Lower lobe of right lung (tissue), 2 donors: ENCODE measurements at regions not wholly inside any gene's neighbourhood (a gene's known extent, or its start where the extent isn't known, plus 50 kb on each side); places are given as distances from the start of the nearest gene placed in this dataset.

ENCODE experiments used
- ATAC-seq, 2 donors: fragments of 200-7000 bp; cut with Tn5 transposase; one replicate each; pipeline ENCODE4 v1.9.1; 2020 to 2022; ENCODE audit warnings: mild to moderate bottlenecking in 2 of 2, moderate library complexity in 2 of 2
- DNase-seq: peaks from one replicate; pipeline ENCODE4 v3.0.0-alpha.2; 2020
- H3K27ac ChIP-seq: fragments of 200-600 bp; one replicate; pipeline ENCODE4 v1.8.0; 2022
- H3K27me3 ChIP-seq: fragments of 200-600 bp; one replicate; pipeline ENCODE4 v1.8.0; 2022; ENCODE audit warnings: low read depth
- H3K36me3 ChIP-seq: fragments of 200-600 bp; one replicate; pipeline ENCODE4 v1.8.0; 2022; ENCODE audit warnings: mild to moderate bottlenecking
- H3K4me1 ChIP-seq: fragments of 200-600 bp; one replicate; pipeline ENCODE4 v1.8.0; 2022
- H3K4me3 ChIP-seq: fragments of 200-600 bp; one replicate; pipeline ENCODE4 v1.8.0; 2022; ENCODE audit warnings: mild to moderate bottlenecking
- H3K9me3 ChIP-seq: fragments of 200-600 bp; one replicate; pipeline ENCODE4 v1.8.0; 2022
- intact Hi-C: fragments of 100-400 bp; cut with DNase I; formaldehyde crosslinking; loops from one replicate; pipeline ENCODE4 v1.11.0; 2022
- TF ChIP-seq, protein P1 (sequence below): fragments of 200-600 bp; IDR thresholded peaks from one replicate; pipeline ENCODE4 v1.8.0; 2022; ENCODE audit warnings: antibody characterized with exemption, mild to moderate bottlenecking
- donor health status: DM: no; HTN: yes; CAD: no; lungs with severe emphysema.

DNA sequence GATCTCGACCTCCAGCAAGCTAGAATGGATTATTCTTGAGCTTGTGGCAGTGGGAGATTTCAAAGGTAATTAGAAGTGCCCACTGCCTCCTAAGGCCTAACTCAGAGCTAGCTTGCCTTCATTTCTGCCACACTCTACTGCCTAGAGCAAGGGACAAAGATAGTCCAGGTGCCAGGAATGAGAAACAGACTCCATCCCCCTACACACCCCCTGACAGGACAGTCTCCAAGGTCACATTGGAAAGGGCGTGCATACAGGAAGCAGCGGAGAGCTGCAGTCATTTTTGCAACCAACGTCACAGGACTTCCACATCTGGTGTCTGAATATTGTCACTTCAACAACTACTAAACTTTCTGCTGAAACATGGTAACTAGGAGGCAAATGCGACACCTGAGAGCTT lies 101.0 kb upstream of the SH3BP4 start:
- H3K4me3 ChIP-seq = no peak overlapping the region
- H3K27ac ChIP-seq = no peak overlapping the region
- H3K4me1 ChIP-seq = no peaks in the 10 kb centered on the region
- TF ChIP-seq, protein P1, sequence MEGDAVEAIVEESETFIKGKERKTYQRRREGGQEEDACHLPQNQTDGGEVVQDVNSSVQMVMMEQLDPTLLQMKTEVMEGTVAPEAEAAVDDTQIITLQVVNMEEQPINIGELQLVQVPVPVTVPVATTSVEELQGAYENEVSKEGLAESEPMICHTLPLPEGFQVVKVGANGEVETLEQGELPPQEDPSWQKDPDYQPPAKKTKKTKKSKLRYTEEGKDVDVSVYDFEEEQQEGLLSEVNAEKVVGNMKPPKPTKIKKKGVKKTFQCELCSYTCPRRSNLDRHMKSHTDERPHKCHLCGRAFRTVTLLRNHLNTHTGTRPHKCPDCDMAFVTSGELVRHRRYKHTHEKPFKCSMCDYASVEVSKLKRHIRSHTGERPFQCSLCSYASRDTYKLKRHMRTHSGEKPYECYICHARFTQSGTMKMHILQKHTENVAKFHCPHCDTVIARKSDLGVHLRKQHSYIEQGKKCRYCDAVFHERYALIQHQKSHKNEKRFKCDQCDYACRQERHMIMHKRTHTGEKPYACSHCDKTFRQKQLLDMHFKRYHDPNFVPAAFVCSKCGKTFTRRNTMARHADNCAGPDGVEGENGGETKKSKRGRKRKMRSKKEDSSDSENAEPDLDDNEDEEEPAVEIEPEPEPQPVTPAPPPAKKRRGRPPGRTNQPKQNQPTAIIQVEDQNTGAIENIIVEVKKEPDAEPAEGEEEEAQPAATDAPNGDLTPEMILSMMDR = no peak
- no peaks in the 10 kb centered on the region for H3K9me3 ChIP-seq
- H3K36me3 ChIP-seq = no peaks in the 10 kb centered on the region
- ATAC-seq (no peak), DNase-seq (no peak)
- H3K27me3 ChIP-seq = no peaks in the 10 kb centered on the region
- intact Hi-C loops = no loop called here

DNA sequence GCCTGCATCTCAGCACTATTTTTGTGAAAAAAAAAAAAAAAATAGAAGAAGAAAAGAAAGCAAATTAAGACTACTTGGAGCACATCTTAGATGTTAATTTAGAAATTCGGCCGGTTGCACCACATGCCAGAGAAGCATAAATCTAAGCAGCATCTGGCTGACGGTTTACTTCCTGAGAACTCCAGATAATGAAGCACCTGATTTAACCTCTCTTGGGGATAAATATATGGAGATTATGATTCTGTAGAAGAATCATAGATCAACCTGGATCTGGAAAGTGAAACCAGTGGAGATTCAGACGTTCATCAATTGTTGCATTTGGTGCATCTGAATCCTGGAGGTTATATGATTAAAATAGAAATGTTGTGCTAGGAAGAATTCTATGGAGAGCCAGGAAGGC lies 102.1 kb upstream of the SH3BP4 start:
- ATAC-seq (no peak), DNase-seq (no peak)
- H3K4me1 ChIP-seq = no peaks in the 10 kb centered on the region
- H3K27ac ChIP-seq = no peak overlapping the region
- no peaks in the 10 kb centered on the region for H3K27me3 ChIP-seq
- intact Hi-C loops = no loop called here
- H3K9me3 ChIP-seq = no peaks in the 10 kb centered on the region
- H3K36me3 ChIP-seq = no peaks in the 10 kb centered on the region
- TF ChIP-seq, protein P1 = no peak
- H3K4me3 ChIP-seq = no peak overlapping the region

DNA sequence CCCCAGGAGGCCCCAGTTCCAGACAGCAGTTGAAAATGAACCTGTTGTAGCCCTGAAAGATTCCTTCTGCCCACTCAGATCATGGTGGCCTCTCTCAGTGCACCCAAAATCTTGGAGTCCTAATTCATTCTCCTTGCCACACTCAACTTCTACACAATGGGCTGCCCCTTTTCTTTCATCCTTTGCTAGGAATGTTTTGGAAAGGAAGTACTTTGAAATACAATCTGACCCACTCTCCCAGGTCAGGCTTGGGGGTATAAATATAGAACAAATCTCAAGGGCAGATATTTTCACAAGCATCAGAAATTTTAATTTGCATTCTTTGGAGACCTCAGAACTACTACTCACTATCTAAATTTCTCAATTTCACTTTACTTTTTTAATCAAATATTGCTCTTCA lies 103.2 kb upstream of the SH3BP4 start:
- DNase-seq (no peak), ATAC-seq (no peak)
- TF ChIP-seq, protein P1 = no peak
- Histone ChIP-seq H3K27ac (no peak overlapping the region), H3K27me3 (no peaks in the 10 kb centered on the region), H3K4me1 (no peaks in the 10 kb centered on the region), H3K9me3 (no peaks in the 10 kb centered on the region), H3K4me3 (no peak overlapping the region), H3K36me3 (no peaks in the 10 kb centered on the region)
- intact Hi-C loops = no loop called here

DNA sequence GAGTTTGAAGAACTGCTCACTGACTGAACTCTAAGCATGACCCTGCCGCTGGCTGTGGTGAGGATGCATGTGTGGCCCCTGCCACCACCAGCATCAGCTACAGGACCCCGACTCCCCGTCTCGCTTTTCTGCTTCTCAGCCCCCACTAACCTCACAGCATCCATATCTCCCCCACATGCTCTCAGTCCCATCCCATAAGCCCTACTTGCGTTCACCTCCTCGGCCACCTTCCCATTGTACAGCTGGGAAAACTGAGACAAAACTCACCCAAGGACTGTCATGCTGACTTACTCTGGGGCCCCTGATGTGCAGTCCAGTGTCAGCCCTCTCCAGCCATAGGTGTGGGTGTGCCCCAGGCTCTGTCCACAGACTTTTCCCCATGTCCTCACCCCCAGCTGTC lies 104.2 kb upstream of the SH3BP4 start:
- Histone ChIP-seq H3K27me3 (no peaks in the 10 kb centered on the region), H3K36me3 (no peaks in the 10 kb centered on the region), H3K9me3 (no peaks in the 10 kb centered on the region), H3K4me1 (no peaks in the 10 kb centered on the region), H3K27ac (no peak overlapping the region), H3K4me3 (no peak overlapping the region)
- DNase-seq (no peak), ATAC-seq (no peak)
- TF ChIP-seq, protein P1 = no peak
- intact Hi-C loops = no loop called here

DNA sequence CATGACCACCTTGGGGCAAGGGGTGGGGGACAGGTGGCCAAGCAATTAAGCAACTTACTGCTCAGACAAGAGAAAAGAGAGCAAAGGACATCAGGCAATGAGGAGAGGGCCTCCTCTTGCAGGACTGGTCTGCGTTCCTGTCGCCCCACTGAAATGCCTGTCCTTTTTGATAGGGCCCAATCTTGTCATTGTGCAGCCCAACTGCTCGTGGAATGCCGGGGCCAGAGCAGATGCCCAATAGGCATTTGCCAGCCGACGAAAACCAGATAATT lies 104.5 kb upstream of the SH3BP4 start:
- TF ChIP-seq, protein P1 = no peak
- intact Hi-C loops = no loop called here
- Histone ChIP-seq H3K9me3 (no peaks in the 10 kb centered on the region), H3K4me3 (no peak overlapping the region), H3K27me3 (no peaks in the 10 kb centered on the region), H3K4me1 (no peaks in the 10 kb centered on the region), H3K36me3 (no peaks in the 10 kb centered on the region), H3K27ac (no peak overlapping the region)
- DNase-seq (no peak), ATAC-seq (no peak)
